ENCODE measurements at regions not wholly inside any gene's neighbourhood (a gene's known extent, or its start where the extent isn't known, plus 50 kb on each side); places are given as distances from the start of the nearest gene placed in this dataset.
"Not testable (repeated sequence)": the region's sequence is repeated elsewhere in the genome, so short reads cannot be mapped to it uniquely, and the experiment has no call there.

- DNase-seq: not testable (repeated sequence)
Observed at GRCh38 chr10:46095943-46096342, 49.9 kb upstream of the MSMB start.

GRCh38 chr10:46096446-46096845 is 50.4 kb upstream of the MSMB start:
- DNase-seq: no peak

DNA sequence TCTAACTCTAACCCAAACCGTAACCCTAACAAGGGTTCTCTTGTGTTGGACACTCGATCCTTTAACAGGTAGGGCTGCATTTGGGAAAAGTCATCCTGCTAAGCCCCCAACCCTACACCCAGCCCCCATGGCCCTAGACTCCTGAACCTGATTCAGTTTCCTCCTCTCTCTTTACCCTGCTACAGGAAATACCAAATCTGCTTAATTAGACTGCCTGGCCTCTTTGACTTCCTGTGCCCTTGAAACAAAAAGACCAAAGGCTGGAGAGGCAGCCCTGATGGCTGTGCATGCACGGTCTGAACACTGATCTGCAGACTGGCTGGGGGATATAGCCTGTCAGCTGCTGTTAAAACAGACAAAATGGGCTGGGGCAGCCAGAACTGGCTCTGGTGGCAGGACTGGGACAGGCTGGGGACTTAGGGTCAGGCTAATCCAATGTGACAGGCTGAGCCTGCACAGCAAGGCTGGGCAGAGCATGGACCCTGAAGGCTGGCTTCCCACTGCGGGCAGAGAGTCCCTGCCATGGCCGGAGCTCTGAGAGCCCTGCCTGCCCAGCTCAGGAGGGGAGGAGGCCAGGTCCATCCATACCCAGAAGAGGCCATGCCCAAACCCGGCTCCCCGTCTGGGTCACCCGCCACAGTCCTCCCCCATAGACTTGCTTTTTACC is 51.0 kb upstream of the MSMB start:
- DNase-seq: no peak

DNA sequence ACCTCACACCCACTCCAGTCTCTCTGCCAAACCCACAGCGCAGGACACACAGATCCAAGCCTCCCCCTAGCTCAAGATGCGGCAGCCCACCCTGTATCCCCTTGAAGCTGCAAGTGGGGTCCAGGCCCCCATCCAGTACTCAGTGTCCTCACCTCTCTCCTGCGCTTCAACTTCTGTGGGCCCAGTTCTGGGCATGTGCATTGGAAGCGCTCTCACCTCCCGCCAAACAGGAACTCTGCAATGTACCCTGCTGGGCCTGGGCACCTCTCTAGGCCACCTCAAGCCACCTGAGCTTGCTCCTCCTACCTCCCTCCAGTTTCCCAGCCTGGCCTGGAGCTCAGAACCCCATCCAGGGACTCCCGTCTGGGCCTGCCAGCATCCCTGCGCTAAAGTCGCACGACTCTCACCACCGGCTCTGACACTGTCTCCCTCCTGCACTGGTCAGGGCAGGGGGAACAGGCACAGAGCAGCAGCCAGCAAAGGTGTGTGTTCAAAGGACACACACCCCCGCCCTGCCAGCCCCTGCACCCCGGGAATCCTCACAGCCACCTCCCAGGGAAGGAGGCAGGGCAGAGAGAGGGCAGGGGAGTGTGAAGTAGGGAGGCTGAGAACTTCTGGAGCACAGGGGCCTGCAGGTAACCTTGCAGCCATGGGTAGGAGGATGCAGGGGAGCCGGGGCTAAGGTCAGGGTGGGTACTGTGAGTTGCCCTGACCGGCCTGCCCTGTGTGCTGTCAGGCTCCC is 51.7 kb upstream of the MSMB start:
- no peak for DNase-seq

GRCh38 chr10:46098386-46098785 is 52.3 kb upstream of the MSMB start:
- no peak for DNase-seq

GRCh38 chr10:46098925-46099324 is 52.9 kb upstream of the MSMB start:
- not testable (repeated sequence) for DNase-seq

DNA sequence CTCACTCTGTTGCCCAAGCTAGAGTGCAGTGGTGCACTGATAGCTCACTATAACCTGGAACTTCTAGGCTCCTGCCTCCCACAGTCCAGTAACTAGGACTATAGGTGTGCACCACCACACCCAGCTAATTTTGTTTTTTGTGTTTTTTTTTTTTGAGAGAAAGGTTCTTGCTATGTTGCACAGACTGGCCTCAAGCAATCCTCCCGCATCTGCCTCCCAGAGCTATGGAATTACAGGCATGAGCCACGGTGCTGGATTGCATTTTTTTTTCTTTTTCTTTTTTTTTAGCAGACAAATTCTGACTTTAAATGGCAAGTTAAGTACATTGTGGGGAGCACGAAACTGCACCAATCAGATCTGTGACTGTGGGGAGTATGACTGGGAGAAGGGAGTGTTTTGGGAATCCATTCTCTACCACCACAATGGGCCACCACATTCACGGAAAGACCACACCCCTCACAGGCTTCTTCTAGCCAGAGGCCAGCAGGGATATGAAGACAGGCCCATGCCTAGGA is 58.1 kb upstream of the MSMB start:
- DNase-seq: no peak

DNA sequence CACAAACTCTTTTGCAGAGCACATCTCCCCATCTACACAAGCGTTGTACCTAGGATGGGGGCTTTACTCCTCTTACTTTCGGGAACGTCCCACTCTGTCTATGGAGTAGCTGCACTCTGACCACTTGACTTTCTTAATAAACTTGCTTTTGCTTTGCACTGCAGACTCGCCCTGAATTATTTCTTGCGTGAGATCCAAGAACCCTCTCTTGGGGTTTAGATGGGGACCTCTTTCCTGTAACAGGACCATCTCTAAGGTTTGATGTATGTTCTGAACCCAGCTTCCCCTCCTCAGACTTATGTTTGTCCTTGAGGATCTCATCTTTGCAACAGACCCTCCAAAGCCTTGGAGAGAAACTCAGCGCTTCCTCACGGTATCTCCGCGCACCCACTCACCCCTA is 59.3 kb upstream of the MSMB start:
- not testable (repeated sequence) for DNase-seq

DNA sequence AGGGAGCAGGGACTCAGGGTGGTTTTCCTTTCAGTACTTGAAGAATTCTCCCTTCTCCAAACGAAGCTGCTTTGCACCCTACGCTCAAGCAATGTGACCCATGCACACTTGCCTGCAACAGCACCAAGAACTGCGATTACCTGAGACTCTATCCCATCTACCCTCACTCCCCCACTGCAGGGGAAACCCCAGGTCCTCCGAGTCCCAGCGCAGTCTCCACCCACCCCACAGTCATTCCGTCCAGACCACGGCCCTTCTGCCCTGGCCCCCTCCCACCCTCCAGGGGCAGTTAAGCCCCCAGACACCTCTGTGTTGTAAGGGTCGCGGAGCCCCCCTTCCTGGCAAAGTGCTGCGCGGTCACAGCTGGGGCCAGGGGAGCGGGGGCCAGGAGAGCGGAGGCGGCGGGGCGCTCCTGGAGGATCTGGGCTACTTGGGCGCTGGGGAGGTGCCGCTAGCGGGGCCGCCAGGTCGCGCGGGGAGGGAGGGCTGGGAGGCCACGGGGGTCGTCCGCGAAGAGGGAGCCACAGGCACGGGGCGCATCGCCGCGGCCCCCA is 59.9 kb upstream of the MSMB start:
- not testable (repeated sequence) for DNase-seq

- DNase-seq: peak; percentile 21
Observed at GRCh38 chr10:46106410-46107255, 60.6 kb upstream of the MSMB start.

- not testable (repeated sequence) for DNase-seq
Observed at GRCh38 chr10:46108158-46108499, 62.1 kb upstream of the MSMB start.

GRCh38 chr10:46154271-46154670 is 108.2 kb upstream of the MSMB start:
- DNase-seq: not testable (repeated sequence)

DNA sequence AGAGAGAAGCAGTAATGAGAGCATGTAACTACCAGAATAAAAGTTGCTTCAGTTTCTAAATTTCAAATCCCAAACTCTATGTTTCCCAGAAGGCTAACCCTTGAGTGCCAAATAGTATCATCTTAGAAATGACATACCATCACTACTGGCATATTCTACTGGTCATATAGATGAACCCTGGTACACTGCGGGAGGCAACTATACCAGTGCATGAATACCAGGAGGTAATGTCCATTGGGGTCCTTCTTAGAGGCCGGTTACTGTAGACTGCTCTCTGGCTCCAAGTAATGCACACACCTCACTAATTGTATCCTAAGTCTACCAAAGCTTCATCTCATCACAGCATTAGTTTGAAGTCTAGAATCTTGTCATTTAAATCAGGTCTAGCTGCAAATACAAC is 108.6 kb upstream of the MSMB start:
- DNase-seq: not testable (repeated sequence)

GRCh38 chr10:46156866-46157265 is 110.8 kb upstream of the MSMB start:
- DNase-seq: not testable (repeated sequence)

DNA sequence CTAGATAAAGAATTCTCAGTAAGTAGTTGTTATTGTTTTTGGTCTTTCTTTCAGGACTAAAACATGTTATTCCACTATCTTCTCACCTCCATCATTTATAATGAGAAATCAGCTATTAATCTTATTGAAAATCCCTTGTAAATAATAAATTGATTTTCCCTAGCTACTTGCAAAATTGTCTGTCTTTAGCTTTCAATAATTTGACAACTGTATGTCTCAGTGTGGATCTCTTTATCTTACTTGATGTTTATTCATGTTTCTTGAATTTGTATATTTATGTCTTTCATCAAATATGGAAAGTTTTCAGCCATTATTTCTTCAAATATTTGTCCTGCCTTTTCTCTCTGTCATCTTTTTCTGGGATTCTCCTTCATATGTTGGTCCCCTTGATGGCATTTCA is 117.1 kb upstream of the ANTXRL start:
- no peak for DNase-seq

- no peak for DNase-seq
Observed at GRCh38 chr10:46170789-46171188, 116.0 kb upstream of the ANTXRL start.

- no peak for DNase-seq
Observed at GRCh38 chr10:46171661-46172060, 115.1 kb upstream of the ANTXRL start.

DNA sequence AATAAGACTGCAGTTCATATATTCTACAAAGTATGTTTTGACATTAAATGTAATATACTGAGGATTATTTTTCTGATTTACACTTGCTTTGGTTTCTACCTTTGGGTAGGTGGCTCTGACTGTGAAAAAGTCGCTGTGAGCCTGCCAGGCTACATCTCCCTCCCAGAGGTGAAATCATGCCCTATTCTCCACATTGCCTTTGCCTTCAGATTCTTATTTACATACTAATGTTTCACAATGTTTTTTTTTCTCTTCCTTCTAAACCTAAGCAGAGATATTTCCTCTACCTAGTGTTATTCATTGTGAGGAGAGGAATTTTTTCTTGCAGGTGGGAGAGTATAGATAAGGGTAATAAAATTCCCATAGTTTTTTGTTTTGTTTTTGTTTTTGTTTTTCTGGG is 111.5 kb upstream of the ANTXRL start:
- DNase-seq: no peak

- DNase-seq: no peak
Observed at GRCh38 chr10:46175831-46176230, 111.0 kb upstream of the ANTXRL start.

DNA sequence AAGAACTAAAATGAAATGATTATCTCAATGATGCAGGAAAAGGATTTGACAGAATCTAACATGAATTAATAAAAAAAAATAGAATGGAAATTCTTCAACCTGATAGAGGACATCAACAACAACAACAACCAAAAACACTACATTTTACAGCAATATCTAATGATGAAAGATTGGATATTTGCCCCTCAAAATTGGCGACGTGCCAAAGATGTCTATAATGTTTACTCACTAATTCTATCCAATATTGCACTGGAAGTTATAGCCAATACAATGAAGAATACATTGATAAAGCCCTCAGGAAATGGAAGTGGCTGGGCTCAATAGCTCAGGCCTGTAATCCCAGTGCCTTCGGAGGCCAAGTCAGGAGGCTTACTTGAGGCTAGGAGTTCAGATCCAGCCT is 99.4 kb upstream of the ANTXRL start:
- DNase-seq: not testable (repeated sequence)

DNA sequence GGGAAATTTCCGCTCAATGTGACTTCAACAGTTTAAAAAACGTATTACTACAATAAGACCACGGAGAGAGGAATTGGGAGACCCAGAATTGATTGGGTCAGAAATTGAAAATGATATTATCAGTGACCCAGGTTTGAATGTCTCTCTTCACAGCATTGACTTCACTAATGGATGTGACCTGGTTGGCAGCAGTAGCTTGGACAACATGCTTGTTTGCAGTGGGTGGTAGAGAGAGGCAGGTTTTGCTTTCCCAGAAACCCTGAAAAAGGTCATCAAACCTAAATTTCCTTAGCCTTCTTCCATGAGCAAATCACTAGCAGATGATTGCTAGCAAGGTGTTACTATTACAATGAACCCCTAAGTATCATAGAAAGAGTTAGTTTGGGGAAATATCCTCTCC is 89.7 kb upstream of the ANTXRL start:
- no peak for DNase-seq

GRCh38 chr10:46198516-46198915 is 88.3 kb upstream of the ANTXRL start:
- no peak for DNase-seq

- DNase-seq: not testable (repeated sequence)
Observed at GRCh38 chr10:46202405-46202804, 84.4 kb upstream of the ANTXRL start.

Data from GDM1 (cell line).